ENCODE measurements at regions not wholly inside any gene's neighbourhood (a gene's known extent, or its start where the extent isn't known, plus 50 kb on each side); places are given as distances from the start of the nearest gene placed in this dataset.
"Not testable (repeated sequence)": the region's sequence is repeated elsewhere in the genome, so short reads cannot be mapped to it uniquely, and the experiment has no call there.

DNA sequence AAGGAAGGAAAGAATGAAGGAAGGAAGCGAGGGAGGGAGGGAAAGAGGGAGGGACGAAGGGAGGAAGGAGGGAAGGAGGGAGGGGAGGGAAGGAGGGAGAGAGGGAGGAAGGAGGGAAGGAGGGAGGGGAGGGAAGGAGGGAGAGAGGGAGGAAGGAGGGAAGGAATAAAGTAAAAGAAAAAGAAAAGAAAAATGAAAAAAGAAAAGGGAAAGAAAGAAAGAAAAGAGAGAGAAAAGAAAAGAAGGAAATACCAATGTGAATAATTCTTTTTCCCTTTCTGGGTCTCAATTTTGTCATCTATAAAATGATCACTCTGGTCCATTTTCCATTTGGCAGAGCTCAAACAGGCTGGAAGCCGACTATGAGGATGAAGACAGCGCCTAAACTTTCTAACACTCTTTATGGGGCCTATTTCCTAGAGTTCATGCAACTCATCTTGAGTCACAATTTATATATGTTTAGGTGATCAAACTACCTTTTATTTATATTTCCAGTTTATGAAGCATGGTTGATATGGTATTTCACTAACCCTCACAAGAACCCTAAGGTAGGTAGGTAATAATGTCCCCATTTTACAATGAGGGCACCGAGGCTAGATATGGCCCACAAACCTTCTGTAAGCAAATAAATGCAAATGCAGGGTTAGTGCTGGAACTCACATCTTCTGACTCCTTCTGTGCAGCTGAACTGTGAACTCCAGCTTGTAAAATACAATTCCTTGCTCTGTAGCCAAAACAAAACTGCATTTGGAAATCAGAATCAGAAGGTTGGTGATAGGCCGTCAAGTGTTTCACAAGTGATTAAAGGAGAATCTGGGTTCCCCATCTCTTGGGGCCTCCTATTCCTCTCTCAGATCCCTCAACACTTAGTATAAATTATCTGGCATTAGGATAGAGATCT is 434.3 kb downstream of the ETS1 start:
- Histone ChIP-seq H3K27ac (ENCODE audit: low read depth, low read length) (no peak overlapping the region), H3K36me3 (ENCODE audit: control insufficient read depth in 5 of 5, insufficient read depth in 5 of 5, low read length in 5 of 5) (no peaks in the 10 kb centered on the region), H3K4me3 (ENCODE audit: low read depth in 1 of 5, low read length in 5 of 5) (no peak overlapping the region), H3K4me1 (ENCODE audit: control insufficient read depth in 5 of 5, insufficient read depth in 5 of 5, low read length in 5 of 5) (peaks cover 0 to 8% (median 0%) of the 10 kb centered on the region in 5 donors), H3K27me3 (ENCODE audit: control insufficient read depth in 5 of 5, insufficient read depth in 4 of 5, low read length in 5 of 5) (no peaks in the 10 kb centered on the region), H3K9ac (ENCODE audit: low read length in 5 of 5) (no peak overlapping the region), H3K9me3 (ENCODE audit: control insufficient read depth in 5 of 5, low read length in 5 of 5) (no peaks in the 10 kb centered on the region)

GRCh38 chr11:128151780-128152179 is 435.6 kb downstream of the ETS1 start:
- H3K4me3 ChIP-seq (ENCODE audit: low read depth in 1 of 5, low read length in 5 of 5), result no peak overlapping the region
- peaks cover 0 to 14% (median 8%) of the 10 kb centered on the region in 5 donors for H3K4me1 ChIP-seq (ENCODE audit: control insufficient read depth in 5 of 5, insufficient read depth in 5 of 5, low read length in 5 of 5)
- no peaks in the 10 kb centered on the region for H3K36me3 ChIP-seq (ENCODE audit: control insufficient read depth in 5 of 5, insufficient read depth in 5 of 5, low read length in 5 of 5)
- H3K27ac ChIP-seq (ENCODE audit: low read depth, low read length), result no peak overlapping the region
- H3K27me3 ChIP-seq (ENCODE audit: control insufficient read depth in 5 of 5, insufficient read depth in 4 of 5, low read length in 5 of 5), result no peaks in the 10 kb centered on the region
- no peaks in the 10 kb centered on the region for H3K9me3 ChIP-seq (ENCODE audit: control insufficient read depth in 5 of 5, low read length in 5 of 5)
- no peak overlapping the region for H3K9ac ChIP-seq (ENCODE audit: low read length in 5 of 5)

DNA sequence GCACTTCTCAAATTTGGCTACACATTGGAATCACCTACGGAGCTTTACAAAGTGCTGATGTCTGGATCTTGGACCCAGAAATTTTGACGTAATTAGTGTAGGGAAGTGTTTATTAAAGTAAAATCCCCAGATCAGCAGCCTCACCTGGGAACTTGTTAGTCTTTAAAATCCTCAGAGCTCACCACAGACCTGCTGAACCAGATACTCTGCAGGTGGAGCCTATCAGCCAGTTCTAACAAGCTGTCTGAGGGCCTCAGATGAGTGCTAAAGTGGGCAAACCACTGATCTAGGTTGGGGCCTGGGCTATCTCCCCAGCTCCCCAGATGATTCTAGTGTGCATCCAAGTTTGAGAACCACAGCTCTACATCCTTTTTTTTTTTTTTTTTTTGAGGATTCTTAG is 436.0 kb downstream of the ETS1 start:
- Histone ChIP-seq H3K27me3 (ENCODE audit: control insufficient read depth in 5 of 5, insufficient read depth in 4 of 5, low read length in 5 of 5) (no peaks in the 10 kb centered on the region), H3K27ac (ENCODE audit: low read depth, low read length) (no peak overlapping the region), H3K9me3 (ENCODE audit: control insufficient read depth in 5 of 5, low read length in 5 of 5) (no peaks in the 10 kb centered on the region), H3K36me3 (ENCODE audit: control insufficient read depth in 5 of 5, insufficient read depth in 5 of 5, low read length in 5 of 5) (no peaks in the 10 kb centered on the region), H3K4me1 (ENCODE audit: control insufficient read depth in 5 of 5, insufficient read depth in 5 of 5, low read length in 5 of 5) (peaks cover 0 to 15% (median 9%) of the 10 kb centered on the region in 5 donors), H3K9ac (ENCODE audit: low read length in 5 of 5) (no peak overlapping the region), H3K4me3 (ENCODE audit: low read depth in 1 of 5, low read length in 5 of 5) (no peak overlapping the region)

GRCh38 chr11:128148208-128148607 is 439.1 kb downstream of the ETS1 start:
- no peaks in the 10 kb centered on the region for H3K36me3 ChIP-seq (ENCODE audit: control insufficient read depth in 5 of 5, insufficient read depth in 5 of 5, low read length in 5 of 5)
- no peak overlapping the region for H3K27ac ChIP-seq (ENCODE audit: low read depth, low read length)
- H3K4me1 ChIP-seq (ENCODE audit: control insufficient read depth in 5 of 5, insufficient read depth in 5 of 5, low read length in 5 of 5), result peaks cover 0 to 11% (median 9%) of the 10 kb centered on the region in 5 donors
- H3K4me3 ChIP-seq (ENCODE audit: low read depth in 1 of 5, low read length in 5 of 5), result no peak overlapping the region
- no peaks in the 10 kb centered on the region for H3K9me3 ChIP-seq (ENCODE audit: control insufficient read depth in 5 of 5, low read length in 5 of 5)
- no peak overlapping the region for H3K9ac ChIP-seq (ENCODE audit: low read length in 5 of 5)
- no peaks in the 10 kb centered on the region for H3K27me3 ChIP-seq (ENCODE audit: control insufficient read depth in 5 of 5, insufficient read depth in 4 of 5, low read length in 5 of 5)

DNA sequence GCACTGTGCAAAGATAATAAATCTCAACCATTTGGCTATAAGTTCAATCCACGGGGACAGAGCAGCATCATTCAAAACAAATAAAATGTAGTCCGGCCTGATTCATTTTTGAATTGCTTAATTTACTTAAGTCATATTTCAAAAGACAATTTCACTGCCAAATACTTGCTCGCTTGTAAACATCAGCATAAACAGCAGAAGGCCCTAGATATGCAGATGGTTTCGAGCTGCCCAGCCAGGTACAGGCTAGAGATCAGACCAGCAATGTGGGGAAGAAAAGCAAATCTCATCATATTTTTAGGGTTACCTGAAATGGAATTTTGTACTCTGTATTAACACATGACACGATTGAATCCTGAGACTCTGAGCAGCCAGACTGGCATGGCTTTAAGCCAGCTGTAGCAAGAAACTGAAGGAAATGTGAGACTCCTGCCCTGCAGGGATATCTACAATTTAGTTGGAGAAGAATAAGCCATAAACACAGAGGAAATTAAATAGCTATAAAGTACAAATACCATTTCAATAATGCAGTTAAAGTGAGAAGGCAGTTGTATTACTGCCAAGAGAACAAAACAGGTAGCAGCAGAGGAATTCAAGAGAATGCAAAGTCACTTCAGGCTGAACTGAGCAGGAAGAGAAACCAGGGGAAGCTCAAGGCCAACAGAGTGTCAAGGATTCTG is 440.3 kb downstream of the ETS1 start:
- Histone ChIP-seq H3K9me3 (ENCODE audit: control insufficient read depth in 5 of 5, low read length in 5 of 5) (no peaks in the 10 kb centered on the region), H3K4me3 (ENCODE audit: low read depth in 1 of 5, low read length in 5 of 5) (no peak overlapping the region), H3K27me3 (ENCODE audit: control insufficient read depth in 5 of 5, insufficient read depth in 4 of 5, low read length in 5 of 5) (no peaks in the 10 kb centered on the region), H3K9ac (ENCODE audit: low read length in 5 of 5) (peak overlapping the region in 1 of 5 donors; percentile 41), H3K27ac (ENCODE audit: low read depth, low read length) (no peak overlapping the region), H3K36me3 (ENCODE audit: control insufficient read depth in 5 of 5, insufficient read depth in 5 of 5, low read length in 5 of 5) (no peaks in the 10 kb centered on the region), H3K4me1 (ENCODE audit: control insufficient read depth in 5 of 5, insufficient read depth in 5 of 5, low read length in 5 of 5) (peaks cover 0 to 11% (median 7%) of the 10 kb centered on the region in 5 donors)

DNA sequence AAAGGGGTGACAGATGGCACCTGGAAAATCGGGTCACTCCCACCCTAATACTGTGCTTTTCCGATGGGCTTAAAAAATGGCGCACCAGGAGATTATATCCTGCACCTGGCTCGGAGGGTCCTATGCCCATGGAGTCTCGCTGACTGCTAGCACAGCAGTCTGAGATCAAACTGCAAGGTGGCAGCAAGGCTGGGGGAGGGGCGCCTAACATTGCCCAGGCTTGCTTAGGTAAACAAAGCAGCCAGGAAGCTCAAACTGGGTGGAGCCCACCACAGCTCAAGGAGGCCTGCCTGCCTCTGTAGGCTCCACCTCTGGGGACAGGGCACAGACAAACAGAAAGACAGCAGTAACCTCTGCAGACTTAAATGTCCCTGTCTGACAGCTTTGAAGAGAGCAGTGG is 447.1 kb downstream of the ETS1 start:
- H3K27ac ChIP-seq (ENCODE audit: low read depth, low read length); H3K4me3 ChIP-seq (ENCODE audit: low read depth in 1 of 5, low read length in 5 of 5); H3K9ac ChIP-seq (ENCODE audit: low read length in 5 of 5); H3K36me3 ChIP-seq (ENCODE audit: control insufficient read depth in 5 of 5, insufficient read depth in 5 of 5, low read length in 5 of 5); H3K9me3 ChIP-seq (ENCODE audit: control insufficient read depth in 5 of 5, low read length in 5 of 5); H3K27me3 ChIP-seq (ENCODE audit: control insufficient read depth in 5 of 5, insufficient read depth in 4 of 5, low read length in 5 of 5); H3K4me1 ChIP-seq (ENCODE audit: control insufficient read depth in 5 of 5, insufficient read depth in 5 of 5, low read length in 5 of 5): not testable (repeated sequence)

DNA sequence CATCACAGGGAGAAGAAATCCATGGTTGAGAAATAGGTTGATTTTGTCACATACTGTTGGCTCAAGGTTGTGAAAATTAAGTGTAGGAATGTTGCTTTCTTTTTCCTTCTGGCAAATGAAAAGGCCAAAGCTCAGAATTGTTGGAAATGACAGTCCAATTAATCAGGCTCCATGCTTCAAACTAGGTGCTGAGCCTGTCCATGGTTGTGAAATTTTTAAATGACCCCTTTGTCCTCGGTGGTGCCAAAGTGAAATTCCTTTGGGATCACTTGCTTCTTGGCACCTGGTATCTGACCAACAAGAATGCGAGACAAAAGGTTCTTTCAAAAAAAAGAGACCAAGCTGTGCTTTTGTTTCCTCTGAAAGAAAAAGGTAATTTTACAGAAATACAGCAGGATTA is 451.9 kb downstream of the ETS1 start:
- Histone ChIP-seq H3K27me3 (ENCODE audit: control insufficient read depth in 5 of 5, insufficient read depth in 4 of 5, low read length in 5 of 5) (no peaks in the 10 kb centered on the region), H3K36me3 (ENCODE audit: control insufficient read depth in 5 of 5, insufficient read depth in 5 of 5, low read length in 5 of 5) (no peaks in the 10 kb centered on the region), H3K27ac (ENCODE audit: low read depth, low read length) (no peak overlapping the region), H3K4me3 (ENCODE audit: low read depth in 1 of 5, low read length in 5 of 5) (no peak overlapping the region), H3K9ac (ENCODE audit: low read length in 5 of 5) (no peak overlapping the region), H3K4me1 (ENCODE audit: control insufficient read depth in 5 of 5, insufficient read depth in 5 of 5, low read length in 5 of 5) (no peaks in the 10 kb centered on the region), H3K9me3 (ENCODE audit: control insufficient read depth in 5 of 5, low read length in 5 of 5) (no peaks in the 10 kb centered on the region)

DNA sequence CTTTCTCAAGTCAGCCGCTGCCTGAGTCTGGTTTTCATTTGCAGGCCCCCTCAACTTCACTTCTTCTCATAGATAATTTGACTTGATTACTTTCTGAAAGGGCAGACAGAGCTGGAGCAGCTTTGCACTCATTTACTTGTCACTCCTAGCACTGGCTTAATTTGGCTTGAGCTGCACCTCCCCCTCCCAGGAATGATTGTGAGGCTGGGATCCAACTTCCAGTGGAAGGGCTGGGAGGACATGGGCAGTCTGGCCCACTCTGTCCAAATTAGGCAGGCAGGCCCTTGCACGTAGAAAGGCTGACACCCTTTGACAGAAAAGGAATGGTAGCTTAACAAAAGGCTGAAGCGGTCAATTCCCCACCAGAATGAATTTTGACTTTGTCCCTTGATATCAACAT is 453.9 kb downstream of the ETS1 start:
- Histone ChIP-seq H3K4me1 (ENCODE audit: control insufficient read depth in 5 of 5, insufficient read depth in 5 of 5, low read length in 5 of 5) (no peaks in the 10 kb centered on the region), H3K36me3 (ENCODE audit: control insufficient read depth in 5 of 5, insufficient read depth in 5 of 5, low read length in 5 of 5) (no peaks in the 10 kb centered on the region), H3K9me3 (ENCODE audit: control insufficient read depth in 5 of 5, low read length in 5 of 5) (no peaks in the 10 kb centered on the region), H3K27ac (ENCODE audit: low read depth, low read length) (no peak overlapping the region), H3K4me3 (ENCODE audit: low read depth in 1 of 5, low read length in 5 of 5) (no peak overlapping the region), H3K9ac (ENCODE audit: low read length in 5 of 5) (no peak overlapping the region), H3K27me3 (ENCODE audit: control insufficient read depth in 5 of 5, insufficient read depth in 4 of 5, low read length in 5 of 5) (no peaks in the 10 kb centered on the region)

GRCh38 chr11:128130052-128130451 is 457.3 kb downstream of the ETS1 start:
- no peaks in the 10 kb centered on the region for H3K9me3 ChIP-seq (ENCODE audit: control insufficient read depth in 5 of 5, low read length in 5 of 5)
- H3K4me3 ChIP-seq (ENCODE audit: low read depth in 1 of 5, low read length in 5 of 5), result no peak overlapping the region
- no peaks in the 10 kb centered on the region for H3K36me3 ChIP-seq (ENCODE audit: control insufficient read depth in 5 of 5, insufficient read depth in 5 of 5, low read length in 5 of 5)

GRCh38 chr11:128125723-128126122 is 461.6 kb downstream of the ETS1 start:
- no peaks in the 10 kb centered on the region for H3K4me1 ChIP-seq (ENCODE audit: control insufficient read depth in 5 of 5, insufficient read depth in 5 of 5, low read length in 5 of 5)
- no peaks in the 10 kb centered on the region for H3K36me3 ChIP-seq (ENCODE audit: control insufficient read depth in 5 of 5, insufficient read depth in 5 of 5, low read length in 5 of 5)
- H3K27ac ChIP-seq (ENCODE audit: low read depth, low read length), result no peak overlapping the region
- H3K4me3 ChIP-seq (ENCODE audit: low read depth in 1 of 5, low read length in 5 of 5), result no peak overlapping the region
- H3K9me3 ChIP-seq (ENCODE audit: control insufficient read depth in 5 of 5, low read length in 5 of 5), result no peaks in the 10 kb centered on the region
- no peaks in the 10 kb centered on the region for H3K27me3 ChIP-seq (ENCODE audit: control insufficient read depth in 5 of 5, insufficient read depth in 4 of 5, low read length in 5 of 5)
- H3K9ac ChIP-seq (ENCODE audit: low read length in 5 of 5), result no peak overlapping the region

More at GRCh38 chr11:128130052-128130451, 457.3 kb downstream of the ETS1 start:
- H3K4me1 ChIP-seq (ENCODE audit: control insufficient read depth in 5 of 5, insufficient read depth in 5 of 5, low read length in 5 of 5), result no peaks in the 10 kb centered on the region
- no peak overlapping the region for H3K27ac ChIP-seq (ENCODE audit: low read depth, low read length)
- no peaks in the 10 kb centered on the region for H3K27me3 ChIP-seq (ENCODE audit: control insufficient read depth in 5 of 5, insufficient read depth in 4 of 5, low read length in 5 of 5)
- H3K9ac ChIP-seq (ENCODE audit: low read length in 5 of 5), result no peak overlapping the region
